ENCODE measurements at regions not wholly inside any gene's neighbourhood (a gene's known extent, or its start where the extent isn't known, plus 50 kb on each side); places are given as distances from the start of the nearest gene placed in this dataset.

- FAIRE-seq: no peak
Measured at GRCh38 chr7:94239661-94240234, 154.9 kb upstream of the COL1A2 start.

- no peak for FAIRE-seq
Measured at GRCh38 chr7:94240902-94241301, 153.8 kb upstream of the COL1A2 start.

- no peak for FAIRE-seq
Measured at GRCh38 chr7:94241402-94241925, 153.2 kb upstream of the COL1A2 start.

- no peak for FAIRE-seq
Measured at GRCh38 chr7:94243066-94243711, 151.5 kb upstream of the COL1A2 start.

GRCh38 chr7:94244760-94245159 lies 149.9 kb upstream of the COL1A2 start:
- no peak for FAIRE-seq

DNA sequence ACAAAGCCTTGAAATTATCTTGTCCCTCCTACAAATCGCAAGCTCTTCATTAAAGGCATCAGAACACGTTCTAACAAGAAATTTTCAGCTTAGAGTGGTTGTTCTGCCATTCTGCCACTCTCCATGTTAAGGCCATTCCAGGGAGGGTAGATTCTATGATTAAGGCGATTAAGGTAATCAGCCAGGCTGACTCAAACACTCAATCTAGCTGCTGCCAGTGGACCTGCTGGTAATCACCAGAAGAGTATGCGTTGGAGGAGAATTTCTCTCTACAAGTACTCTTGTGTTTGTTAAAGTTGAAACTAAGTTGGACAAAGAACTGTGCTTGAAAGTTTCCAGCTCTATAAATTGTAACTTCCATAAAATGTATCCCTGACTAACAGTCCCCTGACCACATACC lies 149.2 kb upstream of the COL1A2 start:
- no peak for FAIRE-seq

- no peak for FAIRE-seq
Measured at GRCh38 chr7:94247970-94248369, 146.7 kb upstream of the COL1A2 start.

DNA sequence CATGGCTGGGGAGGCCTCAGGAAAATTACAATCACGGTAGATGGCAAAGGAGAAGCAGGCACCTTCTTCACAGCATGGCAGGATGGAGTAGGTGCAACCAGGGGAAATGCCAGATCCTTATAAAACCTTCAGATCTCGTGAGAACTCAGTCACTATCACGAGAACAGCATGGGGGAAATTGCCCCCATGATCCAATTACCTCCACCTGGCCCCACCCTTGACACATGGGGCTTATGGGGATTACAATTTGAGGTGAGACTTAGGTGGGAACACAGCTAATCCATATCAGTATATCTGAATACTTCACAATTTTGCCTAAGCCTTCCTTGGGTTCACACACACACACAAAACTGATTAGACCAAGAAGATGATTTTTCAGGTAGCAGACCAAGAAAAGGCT lies 145.1 kb upstream of the COL1A2 start:
- FAIRE-seq: no peak

GRCh38 chr7:94250124-94250523 lies 144.6 kb upstream of the COL1A2 start:
- FAIRE-seq: no peak

DNA sequence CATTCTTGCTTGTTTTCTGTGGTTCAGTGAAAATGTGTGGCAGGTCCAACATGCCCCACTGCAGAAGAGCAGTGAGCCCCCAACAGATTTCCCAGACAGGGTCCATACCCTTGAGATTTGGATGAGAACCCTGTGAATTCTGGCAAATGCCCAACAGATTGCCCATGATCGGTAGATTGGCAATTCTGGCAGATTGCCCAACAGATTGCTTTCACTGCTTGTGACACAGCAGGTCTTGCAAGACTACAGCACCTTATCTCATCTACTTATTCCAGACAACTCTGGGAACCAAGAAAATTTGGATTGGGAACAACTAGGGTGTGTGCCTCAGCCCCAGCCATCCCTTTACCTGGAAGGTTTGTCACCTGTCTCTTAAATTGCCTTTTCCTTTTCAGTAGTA lies 143.7 kb upstream of the COL1A2 start:
- FAIRE-seq: no peak

DNA sequence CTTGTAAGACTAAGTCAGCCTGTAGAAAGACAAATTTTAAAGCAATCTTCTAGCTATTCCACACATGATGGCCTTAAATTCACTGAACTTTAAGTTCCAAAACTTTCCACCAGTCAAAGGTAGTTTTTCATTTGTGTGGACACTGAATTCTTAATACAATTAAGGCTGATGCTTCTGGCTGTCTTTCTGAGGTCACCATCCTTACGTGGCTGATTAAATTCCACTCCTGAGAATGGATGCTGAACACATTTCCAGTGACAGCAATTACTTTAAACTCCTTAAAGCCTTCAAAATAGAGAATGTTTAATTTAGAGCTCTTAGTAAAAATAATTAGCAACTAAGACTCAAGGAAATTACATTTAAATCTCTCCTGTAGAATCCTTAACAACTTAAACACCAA lies 142.6 kb upstream of the COL1A2 start:
- FAIRE-seq: no peak

GRCh38 chr7:94252971-94253370 lies 141.7 kb upstream of the COL1A2 start:
- no peak for FAIRE-seq

GRCh38 chr7:94253686-94254085 lies 141.0 kb upstream of the COL1A2 start:
- FAIRE-seq: no peak

DNA sequence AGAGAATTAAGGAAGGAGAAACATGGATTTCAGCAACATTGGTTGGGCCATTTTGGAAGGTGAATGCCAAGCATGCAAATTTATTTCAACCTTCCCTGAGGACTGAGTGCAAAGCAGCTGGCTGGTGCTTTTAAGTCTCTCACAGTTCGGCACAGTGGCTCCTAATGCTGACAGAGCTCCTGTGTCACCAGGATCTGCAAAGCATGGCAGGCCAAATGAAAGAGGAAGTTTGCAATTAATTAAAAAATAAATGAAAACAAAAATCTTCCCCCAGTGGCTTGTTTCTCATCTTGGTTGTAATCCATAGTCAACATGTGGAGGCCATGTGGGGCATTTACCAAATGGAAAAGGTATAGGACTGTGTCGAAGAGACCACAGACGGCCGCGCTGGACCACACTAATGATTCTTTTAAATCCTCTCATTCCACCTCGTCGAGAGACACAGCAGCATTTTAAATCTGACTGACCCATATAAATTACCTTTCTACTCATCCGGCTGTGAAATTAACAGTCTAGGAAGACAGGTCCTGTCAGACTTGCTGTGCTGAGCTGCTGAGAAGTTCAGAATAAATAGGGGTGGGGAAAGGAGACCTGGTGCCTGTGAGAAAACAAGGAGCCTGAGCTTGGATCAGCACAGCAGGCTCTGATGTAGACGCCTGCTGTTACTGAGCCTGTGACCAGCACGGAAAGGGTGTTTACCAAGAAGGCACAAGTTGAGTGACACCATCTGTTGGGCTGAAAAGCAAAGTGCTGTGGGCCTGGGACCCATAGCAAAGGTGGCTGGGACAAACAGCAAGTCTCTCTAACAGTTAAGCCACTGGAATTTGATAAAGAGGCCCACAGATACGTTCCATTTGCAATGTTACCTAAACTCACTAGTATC lies 136.0 kb upstream of the COL1A2 start:
- FAIRE-seq: no peak

- FAIRE-seq: no peak
Measured at GRCh38 chr7:94261067-94261466, 133.6 kb upstream of the COL1A2 start.

- no peak for FAIRE-seq
Measured at GRCh38 chr7:94264756-94265155, 129.9 kb upstream of the COL1A2 start.

GRCh38 chr7:94265456-94265855 lies 129.2 kb upstream of the COL1A2 start:
- FAIRE-seq: no peak

- no peak for FAIRE-seq
Measured at GRCh38 chr7:94266238-94266644, 128.5 kb upstream of the COL1A2 start.

DNA sequence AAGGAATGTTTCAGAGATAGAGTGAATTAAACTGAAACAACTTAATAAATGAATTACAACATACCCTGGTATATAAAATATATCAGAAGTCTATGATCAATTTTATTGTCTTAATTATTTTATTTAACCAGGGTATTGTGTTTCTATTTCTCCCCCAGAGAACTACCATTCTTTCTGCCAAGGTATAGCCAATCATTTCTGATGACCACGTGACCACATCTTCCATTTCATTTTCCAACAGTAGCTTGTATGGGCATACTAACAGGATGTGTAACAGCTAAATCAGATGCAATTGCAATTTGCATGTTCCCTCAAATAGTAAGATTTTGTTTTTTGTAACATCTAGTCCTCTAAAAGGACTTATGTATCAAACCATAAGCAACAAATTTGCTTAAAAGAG lies 123.9 kb upstream of the COL1A2 start:
- no peak for FAIRE-seq

- no peak for FAIRE-seq
Measured at GRCh38 chr7:94272821-94273583, 121.7 kb upstream of the COL1A2 start.

DNA sequence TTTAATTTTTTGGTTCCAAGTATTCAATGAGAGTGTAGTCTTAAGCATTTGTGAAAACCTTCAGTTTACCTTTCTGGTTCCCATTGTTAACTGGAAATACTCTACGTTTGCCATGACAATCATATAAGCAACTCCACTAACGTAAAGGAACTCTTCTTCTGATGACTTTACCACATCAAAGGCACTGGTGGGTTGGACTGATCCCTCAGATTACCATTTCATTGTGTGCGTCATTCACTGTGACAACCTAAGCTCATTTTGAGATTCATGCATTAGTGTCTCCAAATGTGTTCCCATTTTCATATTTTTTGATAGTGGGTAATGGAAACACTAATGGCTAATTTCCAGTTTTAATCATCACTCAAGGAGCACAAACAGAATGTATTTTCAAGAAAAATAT lies 119.9 kb upstream of the COL1A2 start:
- FAIRE-seq: no peak

DNA sequence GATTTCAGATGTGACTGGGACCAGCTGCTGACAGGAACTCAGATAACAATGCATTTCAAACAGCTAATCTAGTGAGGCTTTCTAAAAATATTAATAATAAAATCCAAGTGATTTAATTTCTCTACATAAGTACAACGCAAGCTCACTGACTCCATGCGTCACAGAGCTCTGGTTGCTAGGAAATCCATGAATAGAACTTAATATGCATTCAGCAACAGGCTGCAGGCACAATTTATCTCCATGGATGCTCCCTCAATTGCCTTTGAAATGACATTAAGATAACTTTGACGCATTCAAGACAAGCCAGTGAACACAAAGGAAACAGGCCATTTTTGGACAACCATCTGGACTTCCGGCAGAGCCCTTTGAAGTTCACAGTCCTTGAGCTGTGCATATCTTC lies 118.7 kb upstream of the COL1A2 start:
- no peak for FAIRE-seq

GRCh38 chr7:94276795-94277194 lies 117.9 kb upstream of the COL1A2 start:
- FAIRE-seq: no peak

Measured in colon (tissue), 2 donors.